ENCODE measurements at regions not wholly inside any gene's neighbourhood (a gene's known extent, or its start where the extent isn't known, plus 50 kb on each side); places are given as distances from the start of the nearest gene placed in this dataset.
"Not testable (repeated sequence)": the region's sequence is repeated elsewhere in the genome, so short reads cannot be mapped to it uniquely, and the experiment has no call there.

GRCh38 chr5:51811883-51812471 lies 428.7 kb downstream of the ISL1 start:
- no peak for TF ChIP-seq EZH2phosphoT487 (IDR thresholded peaks at IDR 0.05; ENCODE audit: borderline replicate concordance)
- TF ChIP-seq CTCF (conservative IDR thresholded peaks at IDR 0.05; ENCODE audit: low read length): no peak

GRCh38 chr5:51814817-51815216 lies 431.6 kb downstream of the ISL1 start:
- H3F3A ChIP-seq (ENCODE audit: low read depth): peaks cover 13% of the 10 kb centered on the region
- not testable (repeated sequence) for H3K36me3 ChIP-seq (ENCODE audit: insufficient read depth, low read length); H3K79me2 ChIP-seq (ENCODE audit: insufficient read depth, low read length); H2AFZ ChIP-seq (ENCODE audit: low read length); H4K20me1 ChIP-seq (ENCODE audit: insufficient read depth, low read length, poor library complexity, severe bottlenecking); H3K9ac ChIP-seq (ENCODE audit: low read depth, low read length, poor library complexity, severe bottlenecking); H3K4me3 ChIP-seq (ENCODE audit: low read length, poor library complexity, severe bottlenecking); H3K4me2 ChIP-seq (ENCODE audit: low read depth, low read length, poor library complexity, severe bottlenecking); H3K27me3 ChIP-seq (ENCODE audit: insufficient read depth, low read length, poor library complexity, severe bottlenecking); H3K9me2 ChIP-seq (replicated peaks; ENCODE audit: low read depth, low read length); H3K9me3 ChIP-seq (ENCODE audit: insufficient read depth, low read depth, low read length)
- peaks cover 58% of the 10 kb centered on the region for H3K4me1 ChIP-seq (ENCODE audit: insufficient read depth, low read length, poor library complexity, severe bottlenecking)

More at GRCh38 chr5:51811883-51812471, 428.7 kb downstream of the ISL1 start:
- H4K20me1 ChIP-seq (ENCODE audit: insufficient read depth, low read length, poor library complexity, severe bottlenecking): no peaks in the 10 kb centered on the region
- no peaks in the 10 kb centered on the region for H3K27me3 ChIP-seq (ENCODE audit: insufficient read depth, low read length, poor library complexity, severe bottlenecking)
- H3K4me3 ChIP-seq (ENCODE audit: low read length, poor library complexity, severe bottlenecking): peak overlapping the region; percentile 54
- H3K9me3 ChIP-seq (ENCODE audit: insufficient read depth, low read depth, low read length): no peaks in the 10 kb centered on the region
- H3K36me3 ChIP-seq (ENCODE audit: insufficient read depth, low read length): no peaks in the 10 kb centered on the region
- peaks cover 13% of the 10 kb centered on the region for H3F3A ChIP-seq (ENCODE audit: low read depth)
- no peaks in the 10 kb centered on the region for H3K9me2 ChIP-seq (replicated peaks; ENCODE audit: low read depth, low read length)
- peak overlapping the region; percentile 72 for H3K4me2 ChIP-seq (ENCODE audit: low read depth, low read length, poor library complexity, severe bottlenecking)
- 0 out of 2 replicates have a peak overlapping the region, but pooled peaks have one; percentile 11 for H2AFZ ChIP-seq (ENCODE audit: low read length)
- peak overlapping the region; percentile 48 for H3K9ac ChIP-seq (ENCODE audit: low read depth, low read length, poor library complexity, severe bottlenecking)
- no peaks in the 10 kb centered on the region for H3K79me2 ChIP-seq (ENCODE audit: insufficient read depth, low read length)
- peaks cover 74% of the 10 kb centered on the region for H3K4me1 ChIP-seq (ENCODE audit: insufficient read depth, low read length, poor library complexity, severe bottlenecking)

GRCh38 chr5:51816427-51816826 lies 433.2 kb downstream of the ISL1 start:
- H2AFZ ChIP-seq (ENCODE audit: low read length): peak overlapping the region; percentile 42
- H3K4me3 ChIP-seq (ENCODE audit: low read length, poor library complexity, severe bottlenecking): no peak overlapping the region
- H4K20me1 ChIP-seq (ENCODE audit: insufficient read depth, low read length, poor library complexity, severe bottlenecking): no peaks in the 10 kb centered on the region
- H3K9ac ChIP-seq (ENCODE audit: low read depth, low read length, poor library complexity, severe bottlenecking): no peak overlapping the region
- no peaks in the 10 kb centered on the region for H3K9me2 ChIP-seq (replicated peaks; ENCODE audit: low read depth, low read length)
- H3K27me3 ChIP-seq (ENCODE audit: insufficient read depth, low read length, poor library complexity, severe bottlenecking): no peaks in the 10 kb centered on the region
- H3K36me3 ChIP-seq (ENCODE audit: insufficient read depth, low read length): no peaks in the 10 kb centered on the region
- peaks cover 42% of the 10 kb centered on the region for H3K4me1 ChIP-seq (ENCODE audit: insufficient read depth, low read length, poor library complexity, severe bottlenecking)
- no peak overlapping the region for H3K4me2 ChIP-seq (ENCODE audit: low read depth, low read length, poor library complexity, severe bottlenecking)
- H3F3A ChIP-seq (ENCODE audit: low read depth): peaks cover 6% of the 10 kb centered on the region
- H3K79me2 ChIP-seq (ENCODE audit: insufficient read depth, low read length): no peaks in the 10 kb centered on the region
- no peaks in the 10 kb centered on the region for H3K9me3 ChIP-seq (ENCODE audit: insufficient read depth, low read depth, low read length)
- TF ChIP-seq CTCF (conservative IDR thresholded peaks at IDR 0.05; ENCODE audit: low read length) (no peak), EZH2phosphoT487 (IDR thresholded peaks at IDR 0.05; ENCODE audit: borderline replicate concordance) (no peak)

GRCh38 chr5:51821697-51822096 lies 438.4 kb downstream of the ISL1 start:
- Histone ChIP-seq H3K9ac (ENCODE audit: low read depth, low read length, poor library complexity, severe bottlenecking) (no peak overlapping the region), H3K4me3 (ENCODE audit: low read length, poor library complexity, severe bottlenecking) (no peak overlapping the region), H3K9me3 (ENCODE audit: insufficient read depth, low read depth, low read length) (no peaks in the 10 kb centered on the region), H3K27me3 (ENCODE audit: insufficient read depth, low read length, poor library complexity, severe bottlenecking) (no peaks in the 10 kb centered on the region), H4K20me1 (ENCODE audit: insufficient read depth, low read length, poor library complexity, severe bottlenecking) (no peaks in the 10 kb centered on the region), H3F3A (ENCODE audit: low read depth) (no peaks in the 10 kb centered on the region), H3K79me2 (ENCODE audit: insufficient read depth, low read length) (no peaks in the 10 kb centered on the region), H2AFZ (ENCODE audit: low read length) (no peak overlapping the region), H3K9me2 (replicated peaks; ENCODE audit: low read depth, low read length) (no peaks in the 10 kb centered on the region), H3K36me3 (ENCODE audit: insufficient read depth, low read length) (no peaks in the 10 kb centered on the region), H3K4me1 (ENCODE audit: insufficient read depth, low read length, poor library complexity, severe bottlenecking) (peaks cover 4% of the 10 kb centered on the region), H3K4me2 (ENCODE audit: low read depth, low read length, poor library complexity, severe bottlenecking) (no peak overlapping the region)
- no peak for TF ChIP-seq CTCF (conservative IDR thresholded peaks at IDR 0.05; ENCODE audit: low read length)
- TF ChIP-seq EZH2phosphoT487 (IDR thresholded peaks at IDR 0.05; ENCODE audit: borderline replicate concordance): no peak
